HEK293 (cell line): ENCODE measurements at regions not wholly inside any gene's neighbourhood (a gene's known extent, or its start where the extent isn't known, plus 50 kb on each side); places are given as distances from the start of the nearest gene placed in this dataset.

Experiments
- CTCF ChIA-PET: fragments of 350-600 bp; formaldehyde crosslinking; extraction: SDS; loops from one replicate; lab custom pipeline; 2021; ENCODE audit warnings: antibody characterized with exemption; lab: Yijun Ruan, JAX
- POLR2A ChIA-PET: fragments of 300-600 bp; formaldehyde crosslinking; extraction: SDS; loops from one replicate; lab custom pipeline; 2020; ENCODE audit warnings: antibody characterized with exemption, inconsistent platforms; lab: Yijun Ruan, JAX
- H3K27ac ChIP-seq: fragments of 200-500 bp; sonication (Bioruptor generic); 2 replicates; pipeline ENCODE4 v1.5.1; 2014; ENCODE audit warnings: low read depth, low read length, control low read depth, inconsistent platforms; ENCODE audit errors: extremely low read depth
- H3K36me3 ChIP-seq, 2 experiments: fragments of 200-500 bp in 1 of 2; sonication (Bioruptor generic) in 1 of 2; 1 replicate in 1 of 2; 2 replicates in 1 of 2; pipeline ENCODE4 v1.5.1; 2014 to 2017; ENCODE audit warnings: inconsistent platforms in 2 of 2, low read length in 2 of 2; ENCODE audit not compliant: control insufficient read depth in 2 of 2, insufficient read depth in 1 of 2
- H3K4me1 ChIP-seq: fragments of 200-500 bp; sonication (Bioruptor generic); 2 replicates; pipeline ENCODE4 v1.5.1; 2014; ENCODE audit warnings: mild to moderate bottlenecking, low read length, inconsistent platforms; ENCODE audit not compliant: control insufficient read depth, insufficient read depth
- H3K4me3 ChIP-seq: 2 replicates; pipeline ENCODE4 v1.5.1; 2011; ENCODE audit warnings: low read depth, mild to moderate bottlenecking, control low read depth, low read length, moderate library complexity
- H3K9me3 ChIP-seq: fragments of 200-500 bp; sonication (Bioruptor generic); 2 replicates; pipeline ENCODE4 v1.5.1; 2014; ENCODE audit warnings: low read depth, low read length, inconsistent platforms; ENCODE audit not compliant: control insufficient read depth, insufficient read depth
- BCL6B ChIP-seq: fragments of 450-650 bp; formaldehyde crosslinking; IDR thresholded peaks from 2 replicates; pipeline ENCODE4 v1.5.1; 2017; ENCODE audit warnings: missing biosample characterization, missing genetic modification characterization
- EGR2 ChIP-seq: fragments of 450-650 bp; formaldehyde crosslinking; IDR thresholded peaks from 2 replicates; pipeline ENCODE4 v1.5.1; 2016; ENCODE audit warnings: low read depth, missing biosample characterization, missing genetic modification characterization
- GLIS2 ChIP-seq: fragments of 450-650 bp; formaldehyde crosslinking; IDR thresholded peaks from 2 replicates; pipeline ENCODE4 v1.5.1; 2016; ENCODE audit warnings: missing biosample characterization, missing genetic modification characterization
- MYNN ChIP-seq: fragments of 450-650 bp; formaldehyde crosslinking; IDR thresholded peaks from 2 replicates; pipeline ENCODE4 v1.5.1; 2016; ENCODE audit warnings: missing biosample characterization, missing genetic modification characterization, borderline replicate concordance
- PRDM10 ChIP-seq: fragments of 450-650 bp; formaldehyde crosslinking; IDR thresholded peaks from 2 replicates; pipeline ENCODE4 v1.5.1; 2016; ENCODE audit warnings: missing biosample characterization, missing genetic modification characterization
- ZIC2 ChIP-seq: fragments of 450-650 bp; formaldehyde crosslinking; IDR thresholded peaks from 2 replicates; pipeline ENCODE4 v1.5.1; 2016; ENCODE audit warnings: missing biosample characterization, missing genetic modification characterization
- ZNF140 ChIP-seq: fragments of 450-650 bp; formaldehyde crosslinking; IDR thresholded peaks from 2 replicates; pipeline ENCODE4 v1.5.1; 2016; ENCODE audit warnings: missing biosample characterization, missing genetic modification characterization
- ZNF223 ChIP-seq: fragments of 450-650 bp; formaldehyde crosslinking; IDR thresholded peaks from 2 replicates; pipeline ENCODE4 v1.5.1; 2016; ENCODE audit warnings: missing biosample characterization, missing genetic modification characterization
- ZNF341 ChIP-seq: fragments of 450-650 bp; formaldehyde crosslinking; IDR thresholded peaks from 2 replicates; pipeline ENCODE4; 2016; ENCODE audit warnings: low read depth, missing biosample characterization, missing genetic modification characterization
- ZNF449 ChIP-seq: fragments of 450-650 bp; formaldehyde crosslinking; IDR thresholded peaks from 2 replicates; pipeline ENCODE4 v1.5.1; 2017; ENCODE audit warnings: missing biosample characterization, mild to moderate bottlenecking, missing genetic modification characterization, moderate library complexity
- ZNF48 ChIP-seq: fragments of 450-650 bp; formaldehyde crosslinking; IDR thresholded peaks from 2 replicates; pipeline ENCODE4 v1.5.1; 2016; ENCODE audit warnings: missing biosample characterization, missing genetic modification characterization
- ZNF571 ChIP-seq: fragments of 450-650 bp; formaldehyde crosslinking; IDR thresholded peaks from 2 replicates; pipeline ENCODE4 v1.5.0; 2017; ENCODE audit warnings: missing biosample characterization, missing genetic modification characterization
- ZNF600 ChIP-seq: fragments of 450-650 bp; formaldehyde crosslinking; IDR thresholded peaks from 2 replicates; pipeline ENCODE4 v1.5.1; 2016; ENCODE audit warnings: missing biosample characterization, missing genetic modification characterization
- ZNF621 ChIP-seq: fragments of 450-650 bp; formaldehyde crosslinking; IDR thresholded peaks from 2 replicates; pipeline ENCODE4 v1.5.1; 2017; ENCODE audit warnings: missing biosample characterization, missing genetic modification characterization
- ZNF624 ChIP-seq: fragments of 450-650 bp; formaldehyde crosslinking; IDR thresholded peaks from 2 replicates; pipeline ENCODE4 v1.5.1; 2017; ENCODE audit warnings: missing biosample characterization, missing genetic modification characterization
- ZNF639 ChIP-seq: fragments of 450-650 bp; formaldehyde crosslinking; IDR thresholded peaks from 2 replicates; pipeline ENCODE4 v1.5.1; 2016; ENCODE audit warnings: missing biosample characterization, missing genetic modification characterization
- ZNF692 ChIP-seq: fragments of 450-650 bp; formaldehyde crosslinking; IDR thresholded peaks from 2 replicates; pipeline ENCODE4 v1.5.1; 2016; ENCODE audit warnings: missing biosample characterization, missing genetic modification characterization
- ZNF701 ChIP-seq: fragments of 450-650 bp; formaldehyde crosslinking; IDR thresholded peaks from 2 replicates; pipeline ENCODE4 v1.5.1; 2016; ENCODE audit warnings: missing biosample characterization, missing genetic modification characterization
- ZNF830 ChIP-seq: fragments of 450-650 bp; IDR thresholded peaks from 2 replicates; pipeline ENCODE4 v1.5.0; 2018; ENCODE audit warnings: missing biosample characterization, missing genetic modification characterization, low read depth, mild to moderate bottlenecking, moderate library complexity
- ZSCAN5A ChIP-seq: fragments of 450-650 bp; formaldehyde crosslinking; IDR thresholded peaks from 2 replicates; pipeline ENCODE4 v1.5.1; 2016; ENCODE audit warnings: missing biosample characterization, missing genetic modification characterization

GRCh38 chr20:58136149-58136484 lies 92.3 kb downstream of the ANKRD60 start:
- POLR2A ChIA-PET, result no interaction called here
- Histone ChIP-seq H3K27ac (no peak overlapping the region), H3K4me1 (no peaks in the 10 kb centered on the region), H3K36me3 (no peaks in the 10 kb centered on the region), H3K4me3 (no peak overlapping the region), H3K9me3 (no peaks in the 10 kb centered on the region)
- no peak for TF ChIP-seq ZNF639 (tag by site-specific recombination)
- TF ChIP-seq ZNF140 (tag by site-specific recombination), result no peak
- TF ChIP-seq ZNF621 (tag by site-specific recombination), result no peak
- TF ChIP-seq ZNF600 (tag by site-specific recombination), result no peak
- no peak for TF ChIP-seq ZNF830 (tag by site-specific recombination)
- no peak for TF ChIP-seq ZNF701 (tag by site-specific recombination)
- TF ChIP-seq BCL6B (tag by site-specific recombination), result no peak
- no peak for TF ChIP-seq GLIS2 (tag by site-specific recombination)
- TF ChIP-seq ZNF692 (tag by site-specific recombination), result no peak
- TF ChIP-seq ZNF571 (tag by site-specific recombination), result no peak
- no peak for TF ChIP-seq ZSCAN5A (tag by site-specific recombination)
- TF ChIP-seq ZNF624 (tag by site-specific recombination), result no peak
- TF ChIP-seq ZNF449, result no peak
- TF ChIP-seq MYNN (tag by site-specific recombination), result no peak
- TF ChIP-seq EGR2, result no peak
- no peak for TF ChIP-seq ZNF223
- CTCF ChIA-PET, result interaction anchor here (0.6 kb wide), 1 partner anchor 48 kb away, joined by 3 read pairs; no protein-coding TSS in a partner anchor

- ChIA-PET POLR2A (no interaction called here), CTCF (interaction anchor here (0.6 to 0.9 kb wide), 2 partner anchors 8 to 47 kb away, joined by 3 to 4 read pairs; no protein-coding TSS in a partner anchor)
- H3K27ac ChIP-seq, result no peak overlapping the region
- no peak overlapping the region for H3K4me3 ChIP-seq
- TF ChIP-seq PRDM10 (tag by site-specific recombination) (peak; percentile 97), ZNF48 (tag by site-specific recombination) (no peak), ZNF341 (tag by site-specific recombination) (no peak), ZIC2 (tag by site-specific recombination) (peak; percentile 22; the same call in 1 of the 2 replicates)
- H3K4me1 ChIP-seq, result no peaks in the 10 kb centered on the region
- H3K9me3 ChIP-seq, result no peaks in the 10 kb centered on the region
- H3K36me3 ChIP-seq, result no peaks in the 10 kb centered on the region
Measured at GRCh38 chr20:58135441-58136148, 92.9 kb downstream of the ANKRD60 start.
